C4-2B (cell line): ENCODE measurements at regions not wholly inside any gene's neighbourhood (a gene's known extent, or its start where the extent isn't known, plus 50 kb on each side); places are given as distances from the start of the nearest gene placed in this dataset.

Experiments
- CTCF ChIP-seq: fragments of 450-650 bp; conservative IDR thresholded peaks from 2 replicates; pipeline ENCODE4 v1.5.1; 2017; ENCODE audit warnings: mild to moderate bottlenecking
- ZFX ChIP-seq: fragments of 450-650 bp; IDR thresholded peaks from 2 replicates; pipeline ENCODE4 v1.6.1; 2017

- no peak for TF ChIP-seq CTCF
- TF ChIP-seq ZFX, result no peak
These were observed 56.7 kb upstream of the CTNNA1 start for GRCh38 chr5:138696501-138696900.
